HG03558 (cell line): ENCODE measurements at regions not wholly inside any gene's neighbourhood (a gene's known extent, or its start where the extent isn't known, plus 50 kb on each side); places are given as distances from the start of the nearest gene placed in this dataset.

Experiments
- ATAC-seq: cut with Tn5 transposase; IDR thresholded peaks from one replicate; pipeline ENCODE4 v1.9.1; 2021; ENCODE audit warnings: moderate number of reproducible peaks; ENCODE audit not compliant: unreplicated experiment; ENCODE audit errors: extremely low read depth

- ATAC-seq: no peak
These were observed 586.5 kb upstream of the IGFBP3 start for GRCh38 chr7:46507560-46507959.

GRCh38 chr7:46494441-46494840, 573.4 kb upstream of the IGFBP3 start:
- no peak for ATAC-seq

- no peak for ATAC-seq
These were observed 573.0 kb upstream of the IGFBP3 start for GRCh38 chr7:46494028-46494427.

- ATAC-seq: no peak
These were observed 572.1 kb upstream of the IGFBP3 start for GRCh38 chr7:46493196-46493595.

- ATAC-seq: no peak
These were observed 571.4 kb upstream of the IGFBP3 start for GRCh38 chr7:46492466-46492865.

GRCh38 chr7:46490406-46490805, 569.3 kb upstream of the IGFBP3 start:
- ATAC-seq: no peak

GRCh38 chr7:46489106-46489505, 568.0 kb upstream of the IGFBP3 start:
- no peak for ATAC-seq

GRCh38 chr7:46488607-46489006, 567.5 kb upstream of the IGFBP3 start:
- ATAC-seq: no peak

GRCh38 chr7:46486256-46487206, 565.5 kb upstream of the IGFBP3 start:
- ATAC-seq: no peak

- ATAC-seq: no peak
These were observed 564.5 kb upstream of the IGFBP3 start for GRCh38 chr7:46485481-46486065.

GRCh38 chr7:46484906-46485305, 563.8 kb upstream of the IGFBP3 start:
- no peak for ATAC-seq

GRCh38 chr7:46480619-46481018, 559.5 kb upstream of the IGFBP3 start:
- ATAC-seq: no peak

- no peak for ATAC-seq
These were observed 558.6 kb upstream of the IGFBP3 start for GRCh38 chr7:46479680-46480079.

- ATAC-seq: no peak
These were observed 557.0 kb upstream of the IGFBP3 start for GRCh38 chr7:46478046-46478445.

GRCh38 chr7:46468753-46469356, 547.8 kb upstream of the IGFBP3 start:
- no peak for ATAC-seq

- no peak for ATAC-seq
These were observed 542.1 kb upstream of the IGFBP3 start for GRCh38 chr7:46463170-46463569.

GRCh38 chr7:46461334-46461777, 540.3 kb upstream of the IGFBP3 start:
- ATAC-seq: no peak

GRCh38 chr7:46459942-46460341, 538.9 kb upstream of the IGFBP3 start:
- ATAC-seq: no peak

GRCh38 chr7:46454816-46455215, 533.7 kb upstream of the IGFBP3 start:
- no peak for ATAC-seq

GRCh38 chr7:46452561-46453135, 531.6 kb upstream of the IGFBP3 start:
- no peak for ATAC-seq

GRCh38 chr7:46451846-46452245, 530.8 kb upstream of the IGFBP3 start:
- no peak for ATAC-seq
